ENCODE measurements at regions not wholly inside any gene's neighbourhood (a gene's known extent, or its start where the extent isn't known, plus 50 kb on each side); places are given as distances from the start of the nearest gene placed in this dataset.

DNA sequence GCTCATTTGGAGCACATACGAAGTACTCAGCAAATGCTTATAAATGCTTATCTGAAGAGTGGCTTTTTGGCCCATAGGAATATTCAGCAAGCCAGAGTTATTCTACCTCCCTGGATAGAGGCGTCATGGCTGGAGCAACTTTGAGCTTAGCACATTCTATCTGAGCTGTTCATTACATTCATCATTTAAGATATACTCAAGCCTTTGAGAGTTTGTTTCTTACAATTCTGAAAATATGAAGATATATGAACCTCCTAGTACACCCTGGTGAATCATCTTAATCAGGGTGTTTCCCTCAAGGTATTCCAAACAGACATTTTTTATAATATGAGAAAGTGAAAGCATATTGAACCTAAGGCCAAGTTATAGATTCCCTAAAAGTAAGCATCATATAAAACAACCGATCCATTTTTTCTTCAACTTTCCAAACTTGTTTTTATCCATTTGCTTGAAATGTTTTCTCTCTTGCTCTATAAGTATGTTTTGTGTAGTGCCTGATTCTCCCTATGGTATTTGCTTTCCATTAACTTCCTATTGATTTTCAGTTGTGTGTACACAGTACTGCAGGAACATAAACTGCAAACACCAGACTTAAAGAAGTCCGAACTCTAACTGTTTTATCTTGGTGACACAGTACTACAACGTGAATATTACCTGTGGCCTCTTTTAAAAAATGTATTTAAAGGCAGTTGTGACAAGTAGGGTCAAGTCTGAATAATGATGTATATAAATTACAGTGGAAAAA, 139.7 kb upstream of the PTPRK start:
- H3K4me1 ChIP-seq (ENCODE audit: control insufficient read depth, insufficient read depth, low read length, poor library complexity, severe bottlenecking), result no peaks in the 10 kb centered on the region
- no peaks in the 10 kb centered on the region for H3K27me3 ChIP-seq (ENCODE audit: control insufficient read depth, insufficient read depth, low read length)
- Mint-ChIP-seq H3K27me3 (no peaks in the 10 kb centered on the region), H3K36me3 (no peaks in the 10 kb centered on the region), H3K27ac (no peak overlapping the region), H3K4me1 (no peaks in the 10 kb centered on the region), H3K4me3 (no peak overlapping the region), H3K9me3 (peaks cover 0 to 2% (median 0%) of the 10 kb centered on the region in 7 donors)
- no peak overlapping the region for H3K4me3 ChIP-seq (ENCODE audit: low read depth, low read length)
- no peaks in the 10 kb centered on the region for H3K36me3 ChIP-seq (ENCODE audit: control insufficient read depth, insufficient read depth, low read length)
- DNase-seq (no peak), ATAC-seq (ENCODE audit: low read depth in 2 of 2) (no peak)
- no peaks in the 10 kb centered on the region for H3K9me3 ChIP-seq (ENCODE audit: control insufficient read depth in 2 of 2, low read length in 2 of 2)
- no peak overlapping the region for H3K27ac ChIP-seq (ENCODE audit: insufficient read depth, low read length, poor library complexity, severe bottlenecking)

DNA sequence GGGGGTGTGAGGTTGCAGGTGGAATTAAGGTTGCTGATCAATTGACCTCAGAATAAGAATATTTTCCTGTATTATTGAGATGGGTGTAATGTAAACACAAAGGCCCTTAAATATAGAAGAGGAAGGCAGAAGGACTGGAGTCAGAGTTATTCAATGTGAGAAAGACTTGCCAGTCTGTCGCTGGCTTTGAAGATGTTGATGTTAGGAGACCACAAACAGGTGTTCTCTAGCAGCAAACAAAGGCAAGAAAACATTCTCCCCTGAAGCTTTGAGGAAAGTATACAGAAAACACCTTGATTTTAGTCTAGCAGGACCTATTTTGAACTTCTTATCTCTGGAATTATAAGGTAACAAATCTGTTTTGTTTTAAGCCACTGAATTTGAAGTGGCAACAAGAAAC, 138.9 kb upstream of the PTPRK start:
- ATAC-seq (ENCODE audit: low read depth in 2 of 2), result no peak
- Mint-ChIP-seq H3K4me3 (no peak overlapping the region), H3K27ac (no peak overlapping the region), H3K27me3 (no peaks in the 10 kb centered on the region), H3K36me3 (no peaks in the 10 kb centered on the region), H3K9me3 (peaks cover 0 to 2% (median 0%) of the 10 kb centered on the region in 7 donors), H3K4me1 (no peaks in the 10 kb centered on the region)
- no peaks in the 10 kb centered on the region for H3K9me3 ChIP-seq (ENCODE audit: control insufficient read depth in 2 of 2, low read length in 2 of 2)
- H3K36me3 ChIP-seq (ENCODE audit: control insufficient read depth, insufficient read depth, low read length), result no peaks in the 10 kb centered on the region
- no peaks in the 10 kb centered on the region for H3K27me3 ChIP-seq (ENCODE audit: control insufficient read depth, insufficient read depth, low read length)
- no peak overlapping the region for H3K4me3 ChIP-seq (ENCODE audit: low read depth, low read length)
- H3K27ac ChIP-seq (ENCODE audit: insufficient read depth, low read length, poor library complexity, severe bottlenecking), result no peak overlapping the region
- no peak for DNase-seq
- H3K4me1 ChIP-seq (ENCODE audit: control insufficient read depth, insufficient read depth, low read length, poor library complexity, severe bottlenecking), result no peaks in the 10 kb centered on the region

DNA sequence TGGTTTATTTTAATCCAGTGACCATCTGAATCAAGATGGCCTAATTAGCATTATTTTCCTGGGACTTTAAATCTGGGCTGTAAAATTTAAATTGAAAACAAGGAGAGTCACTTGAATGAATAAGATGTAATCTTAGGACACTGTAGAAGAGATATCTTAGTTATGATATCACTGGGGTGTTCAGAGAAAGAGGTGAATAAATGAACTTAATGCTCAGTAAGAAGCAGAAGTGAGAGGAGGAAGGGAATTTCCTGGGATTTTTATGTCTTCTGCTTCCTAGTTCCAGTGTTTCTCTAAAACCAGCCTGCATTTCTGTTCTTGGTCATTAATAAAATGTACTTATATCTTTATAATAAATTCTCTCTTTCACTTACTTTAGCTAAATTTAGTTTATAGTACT, 136.8 kb upstream of the PTPRK start:
- Histone ChIP-seq H3K4me1 (ENCODE audit: control insufficient read depth, insufficient read depth, low read length, poor library complexity, severe bottlenecking) (no peaks in the 10 kb centered on the region), H3K9me3 (ENCODE audit: control insufficient read depth in 2 of 2, low read length in 2 of 2) (no peaks in the 10 kb centered on the region), H3K27ac (ENCODE audit: insufficient read depth, low read length, poor library complexity, severe bottlenecking) (no peak overlapping the region), H3K36me3 (ENCODE audit: control insufficient read depth, insufficient read depth, low read length) (no peaks in the 10 kb centered on the region), H3K27me3 (ENCODE audit: control insufficient read depth, insufficient read depth, low read length) (no peaks in the 10 kb centered on the region), H3K4me3 (ENCODE audit: low read depth, low read length) (no peak overlapping the region)
- no peaks in the 10 kb centered on the region for H3K36me3 Mint-ChIP-seq
- H3K9me3 Mint-ChIP-seq, result peaks cover 0 to 4% (median 0%) of the 10 kb centered on the region in 7 donors
- H3K4me3 Mint-ChIP-seq, result no peak overlapping the region
- no peak overlapping the region for H3K27ac Mint-ChIP-seq
- H3K27me3 Mint-ChIP-seq, result no peaks in the 10 kb centered on the region
- no peak for DNase-seq
- ATAC-seq (ENCODE audit: low read depth in 2 of 2), result no peak
- H3K4me1 Mint-ChIP-seq, result no peaks in the 10 kb centered on the region

DNA sequence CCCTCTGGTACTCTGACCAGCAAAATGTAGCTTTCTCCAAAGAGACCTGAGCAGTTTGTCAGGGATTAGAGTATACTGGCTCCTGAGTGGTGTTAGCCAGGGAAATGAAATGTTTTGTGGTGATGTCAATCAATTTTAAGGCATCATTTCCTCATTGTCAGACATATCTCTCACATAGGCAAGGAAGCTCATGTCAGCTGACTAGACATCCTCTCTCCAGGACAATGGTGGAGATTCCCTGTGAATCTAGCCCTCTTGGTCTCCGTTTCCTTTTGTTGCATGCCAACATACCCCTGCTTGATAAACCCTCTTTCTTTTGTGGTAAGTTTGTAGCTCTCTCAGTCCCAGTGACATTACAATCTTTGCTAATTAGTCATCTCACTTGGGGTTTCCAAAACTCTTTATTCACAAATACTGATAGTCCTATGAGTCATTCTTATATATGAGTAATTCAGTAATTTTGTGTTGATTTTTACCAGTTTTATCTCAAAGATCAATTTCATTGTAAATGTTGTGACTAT, 135.6 kb upstream of the PTPRK start:
- H3K36me3 ChIP-seq (ENCODE audit: control insufficient read depth, insufficient read depth, low read length), result no peaks in the 10 kb centered on the region
- H3K27me3 ChIP-seq (ENCODE audit: control insufficient read depth, insufficient read depth, low read length), result no peaks in the 10 kb centered on the region
- Mint-ChIP-seq H3K27ac (no peak overlapping the region), H3K9me3 (peaks cover 0 to 6% (median 2%) of the 10 kb centered on the region in 7 donors), H3K4me1 (no peaks in the 10 kb centered on the region), H3K27me3 (no peaks in the 10 kb centered on the region), H3K4me3 (no peak overlapping the region), H3K36me3 (no peaks in the 10 kb centered on the region)
- no peaks in the 10 kb centered on the region for H3K9me3 ChIP-seq (ENCODE audit: control insufficient read depth in 2 of 2, low read length in 2 of 2)
- no peaks in the 10 kb centered on the region for H3K4me1 ChIP-seq (ENCODE audit: control insufficient read depth, insufficient read depth, low read length, poor library complexity, severe bottlenecking)
- no peak overlapping the region for H3K4me3 ChIP-seq (ENCODE audit: low read depth, low read length)
- DNase-seq (peak in 1 of 3 donors; percentile 25), ATAC-seq (ENCODE audit: low read depth in 2 of 2) (no peak)
- H3K27ac ChIP-seq (ENCODE audit: insufficient read depth, low read length, poor library complexity, severe bottlenecking), result no peak overlapping the region

DNA sequence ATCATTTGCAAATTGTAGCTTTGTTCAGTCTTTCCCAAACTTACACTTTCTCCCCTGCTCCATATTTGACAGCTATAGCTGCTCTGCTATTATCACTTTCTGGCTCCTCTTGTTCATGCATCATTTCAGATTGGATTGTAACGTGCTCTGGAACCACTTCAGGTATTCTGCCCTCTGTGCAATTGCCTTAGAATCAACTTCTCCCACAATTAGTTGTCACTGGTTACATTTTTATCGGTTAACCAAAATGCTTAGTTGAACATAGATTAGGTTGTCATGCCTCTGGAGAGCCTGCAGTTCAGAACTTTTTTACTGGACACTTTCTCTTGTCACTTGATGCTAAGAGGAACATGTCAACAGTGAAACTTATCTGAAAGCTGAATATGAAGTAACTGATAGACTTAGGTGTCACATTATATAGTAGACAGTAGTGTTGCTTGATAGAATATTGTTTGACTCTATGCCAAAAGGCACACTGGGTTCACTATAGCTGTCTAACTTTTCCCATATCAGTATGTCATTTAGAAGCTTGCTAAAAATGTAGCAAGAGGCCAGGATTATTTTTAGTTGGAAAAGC, 127.7 kb upstream of the PTPRK start:
- Mint-ChIP-seq H3K4me3 (peak overlapping the region in 1 of 4 donors; percentile 48), H3K4me1 (no peaks in the 10 kb centered on the region), H3K9me3 (peaks cover 0 to 6% (median 0%) of the 10 kb centered on the region in 7 donors), H3K27me3 (peaks cover 4% of the 10 kb centered on the region), H3K27ac (no peak overlapping the region), H3K36me3 (no peaks in the 10 kb centered on the region)
- ATAC-seq (ENCODE audit: low read depth in 2 of 2), result no peak
- no peaks in the 10 kb centered on the region for H3K4me1 ChIP-seq (ENCODE audit: control insufficient read depth, insufficient read depth, low read length, poor library complexity, severe bottlenecking)
- no peaks in the 10 kb centered on the region for H3K9me3 ChIP-seq (ENCODE audit: control insufficient read depth in 2 of 2, low read length in 2 of 2)
- DNase-seq, result no peak
- H3K4me3 ChIP-seq (ENCODE audit: low read depth, low read length), result no peak overlapping the region
- H3K36me3 ChIP-seq (ENCODE audit: control insufficient read depth, insufficient read depth, low read length), result no peaks in the 10 kb centered on the region
- no peak overlapping the region for H3K27ac ChIP-seq (ENCODE audit: insufficient read depth, low read length, poor library complexity, severe bottlenecking)
- no peaks in the 10 kb centered on the region for H3K27me3 ChIP-seq (ENCODE audit: control insufficient read depth, insufficient read depth, low read length)

DNA sequence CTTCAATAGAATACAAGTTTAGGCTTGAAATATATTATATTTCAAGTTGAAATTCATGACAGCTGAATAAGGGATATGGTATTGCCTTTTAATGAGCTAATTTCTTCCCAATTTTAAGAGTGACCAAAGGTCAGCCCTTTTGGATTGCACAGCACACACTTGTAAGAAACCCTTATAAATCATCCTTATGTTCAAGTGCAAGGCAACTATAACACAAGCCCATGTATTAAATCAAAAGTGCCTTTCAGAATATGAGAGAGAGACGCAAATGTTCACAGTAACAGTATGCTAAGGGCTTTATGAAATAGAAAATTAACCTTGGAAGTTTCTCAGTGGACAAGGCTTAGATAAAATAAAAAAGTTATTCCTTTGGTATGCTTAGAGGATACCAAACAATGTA, 121.7 kb upstream of the PTPRK start:
- H3K36me3 ChIP-seq (ENCODE audit: control insufficient read depth, insufficient read depth, low read length), result no peaks in the 10 kb centered on the region
- no peak overlapping the region for H3K27ac ChIP-seq (ENCODE audit: insufficient read depth, low read length, poor library complexity, severe bottlenecking)
- no peaks in the 10 kb centered on the region for H3K4me1 ChIP-seq (ENCODE audit: control insufficient read depth, insufficient read depth, low read length, poor library complexity, severe bottlenecking)
- Mint-ChIP-seq H3K27me3 (peaks cover 4% of the 10 kb centered on the region), H3K4me3 (no peak overlapping the region), H3K36me3 (no peaks in the 10 kb centered on the region), H3K9me3 (no peaks in the 10 kb centered on the region), H3K4me1 (no peaks in the 10 kb centered on the region), H3K27ac (no peak overlapping the region)
- H3K9me3 ChIP-seq (ENCODE audit: control insufficient read depth in 2 of 2, low read length in 2 of 2), result no peaks in the 10 kb centered on the region
- no peak overlapping the region for H3K4me3 ChIP-seq (ENCODE audit: low read depth, low read length)
- ATAC-seq (ENCODE audit: low read depth in 2 of 2) (no peak), DNase-seq (no peak)
- H3K27me3 ChIP-seq (ENCODE audit: control insufficient read depth, insufficient read depth, low read length), result no peaks in the 10 kb centered on the region

DNA sequence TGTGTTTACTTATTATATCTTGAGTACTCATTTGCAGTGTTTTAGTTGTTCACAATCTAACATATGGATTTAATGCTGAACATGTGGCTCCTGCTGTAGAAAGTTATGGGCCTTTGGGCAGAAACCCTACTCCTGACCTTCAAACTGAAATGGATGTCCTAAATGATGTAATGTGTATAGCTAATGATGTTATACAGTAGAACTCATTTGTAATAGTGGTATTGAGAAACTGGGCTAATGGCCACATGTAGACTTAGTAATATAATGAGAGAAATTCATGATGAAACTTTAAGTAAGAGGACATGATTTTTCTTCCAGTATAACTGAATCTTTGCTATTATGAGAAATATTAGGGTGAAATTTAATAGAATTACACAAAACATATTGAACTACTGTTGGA, 121.3 kb upstream of the PTPRK start:
- no peak for ATAC-seq (ENCODE audit: low read depth in 2 of 2)
- Histone ChIP-seq H3K4me1 (ENCODE audit: control insufficient read depth, insufficient read depth, low read length, poor library complexity, severe bottlenecking) (no peaks in the 10 kb centered on the region), H3K9me3 (ENCODE audit: control insufficient read depth in 2 of 2, low read length in 2 of 2) (no peaks in the 10 kb centered on the region), H3K4me3 (ENCODE audit: low read depth, low read length) (no peak overlapping the region), H3K27me3 (ENCODE audit: control insufficient read depth, insufficient read depth, low read length) (no peaks in the 10 kb centered on the region), H3K27ac (ENCODE audit: insufficient read depth, low read length, poor library complexity, severe bottlenecking) (no peak overlapping the region), H3K36me3 (ENCODE audit: control insufficient read depth, insufficient read depth, low read length) (no peaks in the 10 kb centered on the region)
- no peaks in the 10 kb centered on the region for H3K9me3 Mint-ChIP-seq
- H3K27me3 Mint-ChIP-seq, result peaks cover 4% of the 10 kb centered on the region
- H3K4me1 Mint-ChIP-seq, result no peaks in the 10 kb centered on the region
- H3K36me3 Mint-ChIP-seq, result no peaks in the 10 kb centered on the region
- no peak overlapping the region for H3K4me3 Mint-ChIP-seq
- no peak for DNase-seq
- no peak overlapping the region for H3K27ac Mint-ChIP-seq

DNA sequence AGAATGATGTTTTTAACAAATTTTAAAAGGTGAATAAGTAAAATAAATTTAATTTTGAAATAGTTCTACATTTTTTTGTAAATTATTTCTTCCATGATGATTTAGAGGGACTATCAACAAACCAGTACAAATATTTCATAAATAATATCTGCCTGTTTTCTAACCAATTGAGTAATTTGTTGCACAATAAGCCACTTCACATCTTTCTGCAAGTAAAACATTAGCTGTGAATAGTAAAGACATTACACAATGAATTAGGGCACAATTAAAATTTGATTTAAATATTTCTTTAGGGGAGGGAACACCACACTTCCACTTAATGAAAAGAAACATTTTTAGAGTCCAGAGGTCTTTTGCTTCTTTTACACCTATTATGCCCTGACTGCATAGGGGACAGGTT, 118.4 kb upstream of the PTPRK start:
- H3K27me3 Mint-ChIP-seq, result no peaks in the 10 kb centered on the region
- H3K27ac ChIP-seq (ENCODE audit: insufficient read depth, low read length, poor library complexity, severe bottlenecking), result no peak overlapping the region
- H3K4me3 ChIP-seq (ENCODE audit: low read depth, low read length), result no peak overlapping the region
- H3K4me3 Mint-ChIP-seq, result no peak overlapping the region
- H3K27ac Mint-ChIP-seq, result no peak overlapping the region
- peaks cover 0 to 5% (median 0%) of the 10 kb centered on the region in 7 donors for H3K9me3 Mint-ChIP-seq
- H3K36me3 ChIP-seq (ENCODE audit: control insufficient read depth, insufficient read depth, low read length), result no peaks in the 10 kb centered on the region
- no peaks in the 10 kb centered on the region for H3K9me3 ChIP-seq (ENCODE audit: control insufficient read depth in 2 of 2, low read length in 2 of 2)
- no peaks in the 10 kb centered on the region for H3K27me3 ChIP-seq (ENCODE audit: control insufficient read depth, insufficient read depth, low read length)
- DNase-seq (no peak), ATAC-seq (ENCODE audit: low read depth in 2 of 2) (no peak)
- no peaks in the 10 kb centered on the region for H3K4me1 Mint-ChIP-seq
- H3K36me3 Mint-ChIP-seq, result no peaks in the 10 kb centered on the region
- H3K4me1 ChIP-seq (ENCODE audit: control insufficient read depth, insufficient read depth, low read length, poor library complexity, severe bottlenecking), result no peaks in the 10 kb centered on the region

All from CD4-positive, CD25-positive, alpha-beta regulatory T cell (primary cell).